Panc1 (cell line): ENCODE measurements at regions not wholly inside any gene's neighbourhood (a gene's known extent, or its start where the extent isn't known, plus 50 kb on each side); places are given as distances from the start of the nearest gene placed in this dataset.

Experiments used
- ATAC-seq: fragments of 200-7000 bp; cut with Tn5 transposase; 2 replicates; pipeline ENCODE4 v1.9.1; 2020; ENCODE audit warnings: mild to moderate bottlenecking, moderate library complexity
- BruUV-seq: library from RNA; stranded (reverse); fragments of 400-500 nt; replicated peaks from 2 replicates; lab custom pipeline; 2021; lab: Mats Ljungman, UMichigan
- CTCF ChIA-PET: fragments of 300-600 bp; sonication (Branson Sonifier 250); formaldehyde crosslinking; loops from one replicate; lab custom pipeline; 2022; ENCODE audit warnings: antibody characterized with exemption; lab: Charles Lee
- POLR2A ChIA-PET: fragments of 300-600 bp; sonication (Branson Sonifier 250); formaldehyde crosslinking; loops from one replicate; lab custom pipeline; 2022; ENCODE audit warnings: antibody characterized with exemption; lab: Charles Lee
- DNase-seq: peaks from one replicate; pipeline ENCODE4 v3.0.0-alpha.2; 2010; ENCODE audit warnings: low read depth, low spot score
- H3K27ac ChIP-seq: 2 replicates; pipeline ENCODE4 v1.5.1; 2011; ENCODE audit warnings: mild to moderate bottlenecking, low read length, inconsistent platforms
- H3K27me3 ChIP-seq: fragments of 200-500 bp; sonication (Bioruptor generic); 2 replicates; pipeline ENCODE4 v1.6.0; 2014; ENCODE audit warnings: low read length, inconsistent platforms; ENCODE audit not compliant: control insufficient read depth, insufficient read depth
- H3K36me3 ChIP-seq: fragments of 200-500 bp; sonication (Bioruptor generic); 2 replicates; pipeline ENCODE4 v1.5.1; 2014; ENCODE audit warnings: inconsistent platforms, mild to moderate bottlenecking, low read length, moderate library complexity; ENCODE audit not compliant: control insufficient read depth, insufficient read depth
- H3K4me1 ChIP-seq: 2 replicates; pipeline ENCODE4 v1.5.1; 2011; ENCODE audit warnings: inconsistent platforms, mild to moderate bottlenecking, low read length, moderate library complexity; ENCODE audit not compliant: control insufficient read depth, insufficient read depth
- H3K4me3 ChIP-seq, 2 experiments: 2 replicates each; pipeline ENCODE4 v1.5.1; 2011 to 2012; ENCODE audit warnings: low read depth in 2 of 2, low read length in 2 of 2, mild to moderate bottlenecking in 2 of 2, inconsistent platforms in 1 of 2, moderate library complexity in 1 of 2
- H3K9me3 ChIP-seq: fragments of 200-500 bp; sonication (Bioruptor generic); 2 replicates; pipeline ENCODE4 v1.5.1; 2014; ENCODE audit warnings: low read depth, mild to moderate bottlenecking, inconsistent platforms, low read length, moderate library complexity; ENCODE audit not compliant: control insufficient read depth, insufficient read depth
- POLR2AphosphoS5 ChIP-seq: IDR thresholded peaks from 2 replicates; pipeline ENCODE4 v1.6.1; 2012; ENCODE audit warnings: mild to moderate bottlenecking, low read depth, low read length, moderate library complexity
- REST ChIP-seq, 2 experiments: IDR thresholded peaks; 2 replicates each; pipeline ENCODE4 v1.6.1; 2011 to 2012; ENCODE audit warnings: low read depth in 2 of 2, control low read depth in 1 of 2, low read length in 1 of 2, mild to moderate bottlenecking in 1 of 2, moderate library complexity in 1 of 2; ENCODE audit not compliant: insufficient read depth in 1 of 2
- SIN3A ChIP-seq: IDR thresholded peaks from 2 replicates; pipeline ENCODE4 v1.6.1; 2012; ENCODE audit warnings: low read depth, mild to moderate bottlenecking, low read length, moderate library complexity, borderline replicate concordance; ENCODE audit not compliant: insufficient read depth
- TCF7L2 ChIP-seq: IDR thresholded peaks from 2 replicates; pipeline ENCODE4 v1.6.1; 2011; ENCODE audit warnings: mild to moderate bottlenecking, low read depth, low read length, inconsistent platforms
- in situ Hi-C: cut with HindIII; loops from 2 replicates; pipeline ENCODE4 v1.10.0; 2016; ENCODE audit warnings: low sequenced_read_pairs, low pct_unique_long_range_greater_than_20kb
- intact Hi-C: fragments of 100-400 bp; cut with micrococcal nuclease; formaldehyde crosslinking; loops from one replicate; pipeline ENCODE4 v1.10.0; 2022; ENCODE audit not compliant: unreplicated experiment
- TF ChIP-seq, protein P1 (sequence below): fragments of 450-650 bp; IDR thresholded peaks from 2 replicates; pipeline ENCODE4 v1.5.1; 2017; ENCODE audit warnings: mild to moderate bottlenecking

GRCh38 chr7:1317646-1318045 lies 85.0 kb downstream of the UNCX start:
- no peaks in the 10 kb centered on the region for H3K27me3 ChIP-seq
- ATAC-seq (no peak), DNase-seq (no peak)
- no peaks in the 10 kb centered on the region for H3K4me1 ChIP-seq
- intact Hi-C loops = no loop called here
- H3K36me3 ChIP-seq = no peaks in the 10 kb centered on the region
- no peaks in the 10 kb centered on the region for H3K9me3 ChIP-seq
- ChIA-PET POLR2A (no interaction called here), CTCF (no interaction called here)
- no peak overlapping the region for H3K27ac ChIP-seq
- TF ChIP-seq REST (IDR thresholded peaks at IDR 0.05; ENCODE audit: insufficient read depth in 1 of 2, low read depth in 2 of 2, low read length in 1 of 2) (no peak), SIN3A (no peak), POLR2AphosphoS5 (no peak), TCF7L2 (no peak)
- TF ChIP-seq, protein P1, sequence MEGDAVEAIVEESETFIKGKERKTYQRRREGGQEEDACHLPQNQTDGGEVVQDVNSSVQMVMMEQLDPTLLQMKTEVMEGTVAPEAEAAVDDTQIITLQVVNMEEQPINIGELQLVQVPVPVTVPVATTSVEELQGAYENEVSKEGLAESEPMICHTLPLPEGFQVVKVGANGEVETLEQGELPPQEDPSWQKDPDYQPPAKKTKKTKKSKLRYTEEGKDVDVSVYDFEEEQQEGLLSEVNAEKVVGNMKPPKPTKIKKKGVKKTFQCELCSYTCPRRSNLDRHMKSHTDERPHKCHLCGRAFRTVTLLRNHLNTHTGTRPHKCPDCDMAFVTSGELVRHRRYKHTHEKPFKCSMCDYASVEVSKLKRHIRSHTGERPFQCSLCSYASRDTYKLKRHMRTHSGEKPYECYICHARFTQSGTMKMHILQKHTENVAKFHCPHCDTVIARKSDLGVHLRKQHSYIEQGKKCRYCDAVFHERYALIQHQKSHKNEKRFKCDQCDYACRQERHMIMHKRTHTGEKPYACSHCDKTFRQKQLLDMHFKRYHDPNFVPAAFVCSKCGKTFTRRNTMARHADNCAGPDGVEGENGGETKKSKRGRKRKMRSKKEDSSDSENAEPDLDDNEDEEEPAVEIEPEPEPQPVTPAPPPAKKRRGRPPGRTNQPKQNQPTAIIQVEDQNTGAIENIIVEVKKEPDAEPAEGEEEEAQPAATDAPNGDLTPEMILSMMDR = no peak
- no peak overlapping the region for H3K4me3 ChIP-seq
- no TSS peak for BruUV-seq
- in situ Hi-C loops = no loop called here

DNA sequence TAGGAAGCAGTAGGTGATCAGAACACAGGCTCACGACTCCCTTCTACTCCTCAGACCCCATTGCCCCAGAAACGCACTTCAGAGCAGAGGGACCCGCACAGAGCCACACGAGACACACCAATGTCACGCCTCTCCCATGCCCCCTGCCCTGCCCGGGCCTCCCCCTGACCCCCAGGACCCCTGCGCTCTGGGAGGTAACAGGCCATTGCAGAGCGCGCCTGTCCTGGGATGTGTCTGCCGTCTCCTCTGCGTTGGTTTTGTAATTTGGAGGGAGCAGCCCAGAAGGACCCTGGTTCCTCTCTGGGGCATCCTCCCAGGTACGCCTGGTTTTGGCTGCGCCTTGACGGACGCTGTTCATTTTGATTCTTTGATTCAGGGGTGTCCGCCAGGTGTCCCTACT lies 85.4 kb downstream of the UNCX start:
- Histone ChIP-seq H3K9me3 (no peaks in the 10 kb centered on the region), H3K36me3 (no peaks in the 10 kb centered on the region), H3K27me3 (no peaks in the 10 kb centered on the region), H3K4me3 (no peak overlapping the region), H3K4me1 (no peaks in the 10 kb centered on the region), H3K27ac (no peak overlapping the region)
- DNase-seq = no peak
- in situ Hi-C loops = no loop called here
- no peak for ATAC-seq
- intact Hi-C loops = no loop called here
- BruUV-seq = no TSS peak
- POLR2A ChIA-PET = no interaction called here
- CTCF ChIA-PET = no interaction called here
- TF ChIP-seq REST (IDR thresholded peaks at IDR 0.05; ENCODE audit: insufficient read depth in 1 of 2, low read depth in 2 of 2, low read length in 1 of 2) (no peak), POLR2AphosphoS5 (no peak)
